Mammary epithelial cell (primary cell): ENCODE measurements at regions not wholly inside any gene's neighbourhood (a gene's known extent, or its start where the extent isn't known, plus 50 kb on each side); places are given as distances from the start of the nearest gene placed in this dataset.

Experiments
- EZH2 ChIP-seq: IDR thresholded peaks from 2 replicates; pipeline ENCODE4 v1.6.1; 2012; ENCODE audit warnings: low read length, inconsistent platforms, borderline replicate concordance
- TF ChIP-seq, protein P1 (sequence below), 2 donors: IDR thresholded peaks in 1 of 2; conservative IDR thresholded peaks in 1 of 2; 2 replicates each; pipeline ENCODE4 v1.5.1; 2011 to 2012; ENCODE audit warnings: inconsistent platforms in 2 of 2, low read length in 2 of 2, mild to moderate bottlenecking in 2 of 2, control low read depth in 1 of 2, low read depth in 1 of 2; ENCODE audit not compliant: insufficient read depth in 1 of 2; ENCODE audit errors: extremely low read depth in 1 of 2

DNA sequence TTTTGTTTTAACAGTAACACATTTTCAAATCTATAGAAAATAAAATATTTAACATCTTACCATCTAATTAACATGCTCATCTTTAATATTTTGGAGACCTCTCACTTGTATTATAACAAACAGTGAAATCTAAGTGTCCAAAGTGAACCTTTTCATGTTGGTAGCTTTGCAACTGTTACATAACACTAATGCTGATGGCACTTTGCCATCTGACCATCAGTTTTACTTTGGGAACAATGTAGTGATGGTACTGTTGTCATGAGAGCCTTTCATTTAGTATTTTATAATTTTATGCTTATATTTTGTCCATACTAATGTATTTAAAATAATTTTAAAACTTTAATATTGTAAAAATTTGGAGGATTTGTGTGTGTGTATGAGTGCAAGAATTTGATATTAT lies 1017.0 kb upstream of the KCND2 start:
- TF ChIP-seq, protein P1, sequence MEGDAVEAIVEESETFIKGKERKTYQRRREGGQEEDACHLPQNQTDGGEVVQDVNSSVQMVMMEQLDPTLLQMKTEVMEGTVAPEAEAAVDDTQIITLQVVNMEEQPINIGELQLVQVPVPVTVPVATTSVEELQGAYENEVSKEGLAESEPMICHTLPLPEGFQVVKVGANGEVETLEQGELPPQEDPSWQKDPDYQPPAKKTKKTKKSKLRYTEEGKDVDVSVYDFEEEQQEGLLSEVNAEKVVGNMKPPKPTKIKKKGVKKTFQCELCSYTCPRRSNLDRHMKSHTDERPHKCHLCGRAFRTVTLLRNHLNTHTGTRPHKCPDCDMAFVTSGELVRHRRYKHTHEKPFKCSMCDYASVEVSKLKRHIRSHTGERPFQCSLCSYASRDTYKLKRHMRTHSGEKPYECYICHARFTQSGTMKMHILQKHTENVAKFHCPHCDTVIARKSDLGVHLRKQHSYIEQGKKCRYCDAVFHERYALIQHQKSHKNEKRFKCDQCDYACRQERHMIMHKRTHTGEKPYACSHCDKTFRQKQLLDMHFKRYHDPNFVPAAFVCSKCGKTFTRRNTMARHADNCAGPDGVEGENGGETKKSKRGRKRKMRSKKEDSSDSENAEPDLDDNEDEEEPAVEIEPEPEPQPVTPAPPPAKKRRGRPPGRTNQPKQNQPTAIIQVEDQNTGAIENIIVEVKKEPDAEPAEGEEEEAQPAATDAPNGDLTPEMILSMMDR (conservative IDR thresholded peaks at IDR 0.05 in 1 of 2, IDR thresholded peaks at IDR 0.05 in 1 of 2; ENCODE audit: extremely low read depth in 1 of 2, insufficient read depth in 1 of 2, low read depth in 1 of 2, low read length in 2 of 2) = no peak
- TF ChIP-seq EZH2 = no peak
